HL-60 (cell line): ENCODE measurements at regions not wholly inside any gene's neighbourhood (a gene's known extent, or its start where the extent isn't known, plus 50 kb on each side); places are given as distances from the start of the nearest gene placed in this dataset.

Source experiments
- DNase-seq, 2 experiments: peaks; one replicate each; pipeline ENCODE4 v3.0.0-alpha.2; 2010 to 2020; ENCODE audit warnings: low read depth in 1 of 2, low spot score in 1 of 2
- H3K27ac ChIP-seq: fragments of 250-450 bp; sonication (Bioruptor Pico); replicated peaks from 2 replicates; pipeline ENCODE4 v1.5.1; 2020; ENCODE audit warnings: mild to moderate bottlenecking, moderate library complexity
- H3K27me3 ChIP-seq: fragments of 250-450 bp; sonication (Bioruptor Pico); 2 replicates; pipeline ENCODE4 v1.5.1; 2021; ENCODE audit warnings: mild to moderate bottlenecking, moderate library complexity; ENCODE audit not compliant: insufficient read depth, poor library complexity, severe bottlenecking
- H3K4me3 ChIP-seq: replicated peaks from 2 replicates; pipeline ENCODE4 v1.5.1; 2011; ENCODE audit warnings: mild to moderate bottlenecking, control low read depth, low read length; ENCODE audit not compliant: insufficient read depth
- GABPA ChIP-seq: IDR thresholded peaks from 2 replicates; pipeline ENCODE4 v1.6.1; 2012; ENCODE audit warnings: low read depth
- POLR2AphosphoS5 ChIP-seq: IDR thresholded peaks from 2 replicates; pipeline ENCODE4 v1.6.1; 2012; ENCODE audit warnings: low read depth
- SPI1 ChIP-seq: IDR thresholded peaks from 2 replicates; pipeline ENCODE4 v1.6.1; 2012; ENCODE audit warnings: low read depth, mild to moderate bottlenecking, borderline replicate concordance
- TF ChIP-seq, protein P1 (sequence below): IDR thresholded peaks from one replicate; pipeline ENCODE4 v1.5.1; 2011; ENCODE audit warnings: low read length, control low read depth, inconsistent platforms; ENCODE audit not compliant: insufficient read depth
- TF ChIP-seq, protein P2 (sequence below): IDR thresholded peaks from 2 replicates; pipeline ENCODE4 v1.6.1; 2012; ENCODE audit warnings: low read depth; ENCODE audit not compliant: insufficient replicate concordance

DNA sequence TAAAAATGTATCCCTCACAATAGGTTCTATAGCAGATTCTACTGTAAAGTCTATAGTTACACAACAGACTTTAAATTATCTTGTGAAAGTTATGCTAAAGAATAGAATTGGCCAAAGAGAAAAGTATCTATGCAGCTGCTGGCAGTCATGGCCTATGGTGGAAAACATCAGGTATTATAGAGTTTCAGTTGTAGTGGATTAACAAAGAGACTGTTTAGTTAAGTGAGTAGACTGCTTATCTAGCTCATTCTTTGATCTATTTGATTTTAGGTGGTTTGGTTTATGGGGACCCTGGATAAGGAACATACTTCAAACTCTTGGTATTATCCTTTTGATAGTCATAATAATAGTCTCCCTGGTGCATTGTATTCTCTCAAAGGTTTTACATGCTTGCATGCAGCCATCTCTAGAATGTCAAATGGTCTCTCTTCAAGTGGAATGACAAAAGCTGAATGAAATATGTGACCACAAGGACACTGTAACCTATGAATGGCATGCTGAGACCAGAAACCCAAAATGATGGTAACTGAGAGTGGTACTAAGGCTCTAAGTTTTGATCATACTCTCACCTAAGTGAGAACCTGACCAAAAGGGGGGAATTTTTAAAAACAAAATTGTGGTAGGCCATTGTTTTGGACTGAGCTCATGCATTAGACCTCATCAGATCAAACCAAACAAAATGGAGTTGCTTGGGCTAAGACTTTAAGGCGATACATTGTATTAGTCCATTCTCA, 54.9 kb upstream of the NAMPT start:
- DNase-seq = no peak
- TF ChIP-seq, protein P1, sequence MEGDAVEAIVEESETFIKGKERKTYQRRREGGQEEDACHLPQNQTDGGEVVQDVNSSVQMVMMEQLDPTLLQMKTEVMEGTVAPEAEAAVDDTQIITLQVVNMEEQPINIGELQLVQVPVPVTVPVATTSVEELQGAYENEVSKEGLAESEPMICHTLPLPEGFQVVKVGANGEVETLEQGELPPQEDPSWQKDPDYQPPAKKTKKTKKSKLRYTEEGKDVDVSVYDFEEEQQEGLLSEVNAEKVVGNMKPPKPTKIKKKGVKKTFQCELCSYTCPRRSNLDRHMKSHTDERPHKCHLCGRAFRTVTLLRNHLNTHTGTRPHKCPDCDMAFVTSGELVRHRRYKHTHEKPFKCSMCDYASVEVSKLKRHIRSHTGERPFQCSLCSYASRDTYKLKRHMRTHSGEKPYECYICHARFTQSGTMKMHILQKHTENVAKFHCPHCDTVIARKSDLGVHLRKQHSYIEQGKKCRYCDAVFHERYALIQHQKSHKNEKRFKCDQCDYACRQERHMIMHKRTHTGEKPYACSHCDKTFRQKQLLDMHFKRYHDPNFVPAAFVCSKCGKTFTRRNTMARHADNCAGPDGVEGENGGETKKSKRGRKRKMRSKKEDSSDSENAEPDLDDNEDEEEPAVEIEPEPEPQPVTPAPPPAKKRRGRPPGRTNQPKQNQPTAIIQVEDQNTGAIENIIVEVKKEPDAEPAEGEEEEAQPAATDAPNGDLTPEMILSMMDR = no peak
- TF ChIP-seq GABPA = no peak
- no peak for TF ChIP-seq SPI1
- TF ChIP-seq POLR2AphosphoS5 = no peak
- TF ChIP-seq, protein P2, sequence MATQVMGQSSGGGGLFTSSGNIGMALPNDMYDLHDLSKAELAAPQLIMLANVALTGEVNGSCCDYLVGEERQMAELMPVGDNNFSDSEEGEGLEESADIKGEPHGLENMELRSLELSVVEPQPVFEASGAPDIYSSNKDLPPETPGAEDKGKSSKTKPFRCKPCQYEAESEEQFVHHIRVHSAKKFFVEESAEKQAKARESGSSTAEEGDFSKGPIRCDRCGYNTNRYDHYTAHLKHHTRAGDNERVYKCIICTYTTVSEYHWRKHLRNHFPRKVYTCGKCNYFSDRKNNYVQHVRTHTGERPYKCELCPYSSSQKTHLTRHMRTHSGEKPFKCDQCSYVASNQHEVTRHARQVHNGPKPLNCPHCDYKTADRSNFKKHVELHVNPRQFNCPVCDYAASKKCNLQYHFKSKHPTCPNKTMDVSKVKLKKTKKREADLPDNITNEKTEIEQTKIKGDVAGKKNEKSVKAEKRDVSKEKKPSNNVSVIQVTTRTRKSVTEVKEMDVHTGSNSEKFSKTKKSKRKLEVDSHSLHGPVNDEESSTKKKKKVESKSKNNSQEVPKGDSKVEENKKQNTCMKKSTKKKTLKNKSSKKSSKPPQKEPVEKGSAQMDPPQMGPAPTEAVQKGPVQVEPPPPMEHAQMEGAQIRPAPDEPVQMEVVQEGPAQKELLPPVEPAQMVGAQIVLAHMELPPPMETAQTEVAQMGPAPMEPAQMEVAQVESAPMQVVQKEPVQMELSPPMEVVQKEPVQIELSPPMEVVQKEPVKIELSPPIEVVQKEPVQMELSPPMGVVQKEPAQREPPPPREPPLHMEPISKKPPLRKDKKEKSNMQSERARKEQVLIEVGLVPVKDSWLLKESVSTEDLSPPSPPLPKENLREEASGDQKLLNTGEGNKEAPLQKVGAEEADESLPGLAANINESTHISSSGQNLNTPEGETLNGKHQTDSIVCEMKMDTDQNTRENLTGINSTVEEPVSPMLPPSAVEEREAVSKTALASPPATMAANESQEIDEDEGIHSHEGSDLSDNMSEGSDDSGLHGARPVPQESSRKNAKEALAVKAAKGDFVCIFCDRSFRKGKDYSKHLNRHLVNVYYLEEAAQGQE = no peak
- no peaks in the 10 kb centered on the region for H3K27me3 ChIP-seq

DNA sequence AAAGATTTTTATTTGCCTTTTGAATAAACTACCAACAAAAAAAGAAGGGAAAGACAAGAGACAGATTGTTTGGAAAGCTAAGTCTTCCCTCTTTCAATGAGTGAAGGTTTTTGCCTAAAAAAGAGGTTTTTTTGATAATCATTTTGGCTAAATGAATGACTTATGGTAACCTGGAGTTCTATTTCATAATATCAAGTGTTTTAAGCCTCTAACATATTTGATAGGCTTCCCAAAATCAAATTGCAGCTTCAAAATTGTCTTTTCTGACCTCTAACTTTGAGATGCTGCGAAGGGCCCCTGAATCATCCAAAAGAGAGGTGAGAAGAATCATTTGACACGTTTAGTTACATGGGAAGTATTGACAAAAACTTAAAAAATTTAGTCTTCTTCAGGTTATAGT, 53.0 kb upstream of the NAMPT start:
- no peak for TF ChIP-seq GABPA
- no peak for TF ChIP-seq SPI1
- TF ChIP-seq, protein P1 = no peak
- TF ChIP-seq, protein P2 = no peak
- TF ChIP-seq POLR2AphosphoS5 = no peak
- H3K27ac ChIP-seq = no peak overlapping the region
- H3K27me3 ChIP-seq = no peaks in the 10 kb centered on the region
- H3K4me3 ChIP-seq = no peak overlapping the region
- DNase-seq = no peak

More for the DNA sequence above, 54.9 kb upstream of the NAMPT start:
- no peak overlapping the region for H3K4me3 ChIP-seq
- H3K27ac ChIP-seq = no peak overlapping the region

DNA sequence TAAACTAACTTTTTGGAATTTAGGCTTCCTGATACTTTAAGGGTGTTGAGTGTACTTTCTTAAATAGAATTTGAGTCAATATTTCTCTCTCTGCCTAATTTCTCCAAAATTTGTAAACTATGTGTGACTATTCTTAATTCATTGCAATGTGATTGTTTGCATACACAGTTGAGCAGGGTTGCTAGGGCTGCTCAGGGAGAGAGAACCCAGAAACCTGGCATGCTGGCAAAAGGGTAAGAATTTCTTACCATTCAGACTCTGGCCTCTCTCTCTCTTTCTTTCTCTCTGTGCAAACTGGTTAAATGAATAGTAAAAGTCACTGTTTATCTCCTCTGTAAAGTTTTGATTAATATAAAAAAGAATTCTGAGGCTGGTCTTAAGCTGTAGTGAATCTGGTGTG, 51.0 kb upstream of the NAMPT start:
- no peaks in the 10 kb centered on the region for H3K27me3 ChIP-seq
- DNase-seq = no peak
- TF ChIP-seq, protein P1 = no peak
- TF ChIP-seq GABPA = no peak
- TF ChIP-seq POLR2AphosphoS5 = no peak
- TF ChIP-seq SPI1 = no peak
- TF ChIP-seq, protein P2 = no peak
- H3K4me3 ChIP-seq = no peak overlapping the region
- no peak overlapping the region for H3K27ac ChIP-seq
